Vagina (tissue), 2 donors: ENCODE measurements at regions not wholly inside any gene's neighbourhood (a gene's known extent, or its start where the extent isn't known, plus 50 kb on each side); places are given as distances from the start of the nearest gene placed in this dataset.

ENCODE experiments used
- POLR2A ChIP-seq, 2 donors: fragments of 450-650 bp; IDR thresholded peaks; one replicate each; pipeline ENCODE4 v1.6.1; 2017; ENCODE audit warnings: antibody characterized with exemption in 2 of 2, mild to moderate bottlenecking in 2 of 2, moderate library complexity in 2 of 2
- POLR2AphosphoS5 ChIP-seq, 2 donors: sonication (generic); formaldehyde crosslinking; IDR thresholded peaks; one replicate each; pipeline ENCODE4 v1.9.0; 2017; ENCODE audit warnings: antibody characterized with exemption in 2 of 2, mild to moderate bottlenecking in 2 of 2, low read depth in 1 of 2; ENCODE audit not compliant: insufficient read depth in 1 of 2
- TF ChIP-seq, protein P1 (sequence below), 3 experiments: fragments of 450-650 bp in 2 of 3; fragments of 200-600 bp in 1 of 3; sonication (generic) in 1 of 3; IDR thresholded peaks; one replicate each; pipeline ENCODE4 v1.5.1; 2017 to 2019; ENCODE audit warnings: antibody characterized with exemption in 3 of 3, mild to moderate bottlenecking in 2 of 3, moderate library complexity in 2 of 3

DNA sequence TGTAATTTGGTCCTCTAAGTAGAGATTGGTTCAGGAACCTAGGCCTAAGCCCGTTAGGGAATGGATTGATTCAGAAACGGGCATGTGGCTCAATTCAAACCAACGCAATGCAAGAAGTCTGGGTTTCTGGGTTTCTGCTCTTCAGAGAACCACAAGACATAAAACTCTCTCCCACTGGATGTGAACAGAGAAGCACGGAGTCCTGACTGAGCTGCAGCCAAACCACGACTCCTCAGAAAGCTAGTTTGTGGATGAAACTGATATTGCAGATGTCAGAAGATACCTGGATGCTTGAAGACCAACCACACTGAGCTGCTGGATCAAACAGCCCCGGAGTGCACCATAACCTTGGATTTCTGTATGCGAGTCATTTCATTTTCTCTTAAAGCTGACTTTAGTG lies 50.0 kb downstream of the SOD2 start:
- TF ChIP-seq, protein P1, sequence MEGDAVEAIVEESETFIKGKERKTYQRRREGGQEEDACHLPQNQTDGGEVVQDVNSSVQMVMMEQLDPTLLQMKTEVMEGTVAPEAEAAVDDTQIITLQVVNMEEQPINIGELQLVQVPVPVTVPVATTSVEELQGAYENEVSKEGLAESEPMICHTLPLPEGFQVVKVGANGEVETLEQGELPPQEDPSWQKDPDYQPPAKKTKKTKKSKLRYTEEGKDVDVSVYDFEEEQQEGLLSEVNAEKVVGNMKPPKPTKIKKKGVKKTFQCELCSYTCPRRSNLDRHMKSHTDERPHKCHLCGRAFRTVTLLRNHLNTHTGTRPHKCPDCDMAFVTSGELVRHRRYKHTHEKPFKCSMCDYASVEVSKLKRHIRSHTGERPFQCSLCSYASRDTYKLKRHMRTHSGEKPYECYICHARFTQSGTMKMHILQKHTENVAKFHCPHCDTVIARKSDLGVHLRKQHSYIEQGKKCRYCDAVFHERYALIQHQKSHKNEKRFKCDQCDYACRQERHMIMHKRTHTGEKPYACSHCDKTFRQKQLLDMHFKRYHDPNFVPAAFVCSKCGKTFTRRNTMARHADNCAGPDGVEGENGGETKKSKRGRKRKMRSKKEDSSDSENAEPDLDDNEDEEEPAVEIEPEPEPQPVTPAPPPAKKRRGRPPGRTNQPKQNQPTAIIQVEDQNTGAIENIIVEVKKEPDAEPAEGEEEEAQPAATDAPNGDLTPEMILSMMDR (IDR thresholded peaks at IDR 0.05), result no peak
- TF ChIP-seq POLR2A (IDR thresholded peaks at IDR 0.05) (no peak), POLR2AphosphoS5 (IDR thresholded peaks at IDR 0.05; ENCODE audit: insufficient read depth in 1 of 2, low read depth in 1 of 2) (no peak)
